Astrocyte of the spinal cord (primary cell): ENCODE measurements at regions not wholly inside any gene's neighbourhood (a gene's known extent, or its start where the extent isn't known, plus 50 kb on each side); places are given as distances from the start of the nearest gene placed in this dataset.

Source experiments
- DNase-seq: peaks from one replicate; pipeline ENCODE4 v3.0.0; 2011; ENCODE audit warnings: low read depth, low spot score
- H3K4me3 ChIP-seq: 2 replicates; pipeline ENCODE4 v1.5.1; 2011; ENCODE audit warnings: low read depth, mild to moderate bottlenecking, low read length, moderate library complexity
- in situ Hi-C: cut with HindIII; loops from 2 replicates; pipeline ENCODE4 v1.10.0; 2017; ENCODE audit warnings: low sequenced_read_pairs
- TF ChIP-seq, protein P1 (sequence below): IDR thresholded peaks from 2 replicates; pipeline ENCODE4 v1.5.1; 2012; ENCODE audit warnings: low read depth, mild to moderate bottlenecking, low read length, inconsistent platforms

DNA sequence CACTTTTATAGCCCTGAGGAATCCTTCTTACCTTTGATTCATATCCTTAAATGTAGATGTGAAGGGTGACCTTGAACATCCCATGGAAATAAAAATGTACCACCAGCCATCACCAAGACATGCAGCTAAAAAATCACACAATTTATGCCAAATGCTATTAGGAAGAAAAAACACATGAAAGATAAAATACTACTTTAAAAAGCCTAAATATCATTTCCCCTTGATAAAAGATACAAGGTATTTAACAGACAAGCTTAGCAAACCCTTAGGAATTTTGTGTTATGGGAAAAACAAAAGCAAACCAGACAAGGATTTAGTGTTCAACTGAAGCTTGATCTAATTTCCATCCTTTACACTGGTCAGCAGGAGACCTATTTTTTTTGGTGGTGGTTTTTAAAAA is 255.0 kb downstream of the ICOS start:
- in situ Hi-C loops: no loop called here
- DNase-seq: no peak
- no peak overlapping the region for H3K4me3 ChIP-seq
- TF ChIP-seq, protein P1, sequence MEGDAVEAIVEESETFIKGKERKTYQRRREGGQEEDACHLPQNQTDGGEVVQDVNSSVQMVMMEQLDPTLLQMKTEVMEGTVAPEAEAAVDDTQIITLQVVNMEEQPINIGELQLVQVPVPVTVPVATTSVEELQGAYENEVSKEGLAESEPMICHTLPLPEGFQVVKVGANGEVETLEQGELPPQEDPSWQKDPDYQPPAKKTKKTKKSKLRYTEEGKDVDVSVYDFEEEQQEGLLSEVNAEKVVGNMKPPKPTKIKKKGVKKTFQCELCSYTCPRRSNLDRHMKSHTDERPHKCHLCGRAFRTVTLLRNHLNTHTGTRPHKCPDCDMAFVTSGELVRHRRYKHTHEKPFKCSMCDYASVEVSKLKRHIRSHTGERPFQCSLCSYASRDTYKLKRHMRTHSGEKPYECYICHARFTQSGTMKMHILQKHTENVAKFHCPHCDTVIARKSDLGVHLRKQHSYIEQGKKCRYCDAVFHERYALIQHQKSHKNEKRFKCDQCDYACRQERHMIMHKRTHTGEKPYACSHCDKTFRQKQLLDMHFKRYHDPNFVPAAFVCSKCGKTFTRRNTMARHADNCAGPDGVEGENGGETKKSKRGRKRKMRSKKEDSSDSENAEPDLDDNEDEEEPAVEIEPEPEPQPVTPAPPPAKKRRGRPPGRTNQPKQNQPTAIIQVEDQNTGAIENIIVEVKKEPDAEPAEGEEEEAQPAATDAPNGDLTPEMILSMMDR: no peak

DNA sequence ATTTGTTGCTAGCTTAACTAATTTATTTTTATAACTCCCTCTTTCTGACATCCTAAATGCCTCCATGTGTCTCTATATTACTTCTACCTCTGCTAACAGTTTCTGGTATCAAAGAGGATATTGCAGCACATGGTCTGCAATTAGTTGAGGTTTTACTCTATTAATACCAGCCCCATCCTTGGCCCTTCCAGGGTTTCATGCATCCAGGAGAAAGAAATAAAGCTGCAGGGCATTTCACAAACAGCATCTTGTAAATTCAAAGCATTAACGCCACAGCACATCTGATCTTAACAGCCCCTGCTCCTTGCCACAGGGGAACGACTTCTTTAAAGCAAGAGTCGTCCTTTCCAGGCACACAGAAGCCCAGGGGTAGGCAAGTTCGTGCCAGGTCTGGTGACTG is 258.9 kb downstream of the ICOS start:
- in situ Hi-C loops: no loop called here
- no peak for DNase-seq
- TF ChIP-seq, protein P1: no peak
- H3K4me3 ChIP-seq: no peak overlapping the region

DNA sequence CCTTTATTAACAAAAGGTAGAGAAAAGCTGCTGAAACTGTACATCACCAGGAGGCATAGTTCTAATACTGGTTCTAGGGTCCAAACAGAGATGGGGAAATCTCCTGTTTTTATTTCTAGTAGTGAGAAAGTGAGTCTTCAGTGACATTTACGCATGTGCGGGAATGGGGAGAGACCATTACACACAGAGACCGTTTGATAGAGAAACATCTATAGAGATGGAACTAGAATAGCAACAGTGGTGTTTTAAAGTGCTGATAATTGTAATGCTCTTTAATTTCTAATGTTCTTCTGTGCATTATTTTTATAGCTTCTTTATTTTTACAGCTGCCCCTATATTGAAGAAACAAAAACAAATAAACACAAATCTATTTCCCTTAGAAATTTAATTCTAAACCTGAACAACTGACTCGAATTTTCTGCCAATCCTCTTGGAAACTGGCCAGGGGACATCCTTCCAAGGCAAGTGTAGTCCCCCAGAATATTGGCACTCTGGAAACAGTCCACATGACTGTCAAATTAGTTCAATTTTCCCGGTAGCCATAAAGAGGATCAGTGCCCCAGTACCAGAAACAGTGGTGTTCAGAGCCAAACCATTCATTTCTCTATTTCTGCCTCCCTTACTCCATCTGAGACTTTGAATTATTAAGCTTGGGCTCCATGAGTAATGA is 260.9 kb downstream of the ICOS start:
- in situ Hi-C loops: no loop called here
- H3K4me3 ChIP-seq: no peak overlapping the region
- TF ChIP-seq, protein P1: no peak
- no peak for DNase-seq

DNA sequence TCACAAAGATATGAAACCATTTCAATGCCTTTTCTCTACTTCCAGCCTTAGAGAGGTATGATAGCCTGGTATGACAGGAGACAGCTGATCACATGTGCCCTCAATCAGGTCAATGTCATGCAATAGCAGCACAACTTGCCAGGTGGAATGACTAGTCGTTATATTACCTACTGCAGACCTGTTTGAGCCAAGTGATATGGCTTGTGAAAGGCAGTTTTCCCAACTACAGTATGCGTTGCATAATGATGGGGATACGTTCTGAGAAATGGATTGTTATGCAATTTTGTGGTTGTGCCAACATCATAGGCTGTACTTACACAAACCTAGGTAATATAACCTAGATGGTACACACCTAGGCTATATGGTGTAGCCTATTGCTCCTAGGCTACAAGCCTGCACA is 262.8 kb downstream of the ICOS start:
- DNase-seq: no peak
- in situ Hi-C loops: no loop called here

DNA sequence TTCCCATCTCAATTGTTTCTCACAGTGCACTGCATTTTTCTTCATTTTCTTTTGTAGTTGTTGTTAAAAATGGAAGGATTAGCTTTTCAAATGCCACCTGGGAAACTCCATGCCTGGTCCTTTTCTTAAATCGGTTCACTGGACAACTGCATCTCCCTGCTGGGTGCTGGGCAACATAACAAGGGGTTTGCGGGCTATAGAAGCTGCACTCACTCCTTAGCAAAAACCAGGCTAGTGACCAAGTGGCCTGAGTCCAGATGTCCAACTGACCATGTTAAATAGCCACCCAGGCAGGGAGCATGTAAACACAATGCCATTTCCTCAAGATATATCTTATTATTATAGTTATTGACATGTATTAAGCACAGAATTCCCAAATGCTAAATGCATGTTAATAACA is 264.9 kb downstream of the ICOS start:
- in situ Hi-C loops: no loop called here
- no peak overlapping the region for H3K4me3 ChIP-seq
- no peak for DNase-seq
- TF ChIP-seq, protein P1: no peak

More for the DNA sequence above, 262.8 kb downstream of the ICOS start:
- H3K4me3 ChIP-seq: no peak overlapping the region
- TF ChIP-seq, protein P1: no peak

DNA sequence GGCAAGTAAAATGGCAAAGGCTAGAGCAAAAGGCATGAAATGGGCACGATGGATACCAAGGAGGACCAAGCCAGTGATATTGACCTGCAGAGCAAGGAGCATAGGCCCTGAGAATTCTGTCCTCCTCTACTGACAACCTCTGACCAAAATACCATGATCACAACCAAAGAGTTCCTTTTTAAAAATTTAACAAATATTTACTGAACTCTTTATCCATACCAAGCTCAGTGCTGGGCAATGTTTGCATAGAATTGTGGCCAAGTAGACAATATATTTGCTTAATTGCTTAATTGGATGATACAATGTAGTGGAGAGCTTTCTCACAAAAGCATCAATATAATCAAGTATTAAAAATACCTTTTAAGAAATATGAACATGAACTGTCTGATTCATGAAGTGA is 265.7 kb downstream of the ICOS start:
- TF ChIP-seq, protein P1: no peak

More for the DNA sequence above, 265.7 kb downstream of the ICOS start:
- H3K4me3 ChIP-seq: no peak overlapping the region
- no peak for DNase-seq
- in situ Hi-C loops: no loop called here
